GM23338 (cell line): ENCODE measurements at regions not wholly inside any gene's neighbourhood (a gene's known extent, or its start where the extent isn't known, plus 50 kb on each side); places are given as distances from the start of the nearest gene placed in this dataset.

Experiments used
- ATAC-seq: fragments of 200-7000 bp; cut with Tn5 transposase; 3 replicates; pipeline ENCODE4 v1.9.1; 2020
- DNase-seq: peaks from one replicate; pipeline ENCODE4 v3.0.0-alpha.2; 2015; ENCODE audit warnings: low spot score
- H2AFZ ChIP-seq: fragments of 200-600 bp; sonication (generic); 2 replicates; pipeline ENCODE4 v1.8.0; 2016; ENCODE audit warnings: antibody characterized with exemption, mild to moderate bottlenecking, moderate library complexity
- H3F3A ChIP-seq: fragments of 200-600 bp; sonication (generic); replicated peaks from 2 replicates; pipeline ENCODE4 v1.8.0; 2017; ENCODE audit warnings: antibody characterized with exemption, mixed run types, low read depth
- H3K27ac ChIP-seq: fragments of 200-600 bp; sonication (generic); 2 replicates; pipeline ENCODE4 v1.6.1; 2016; ENCODE audit warnings: low read depth
- H3K27me3 ChIP-seq: fragments of 200-600 bp; sonication (generic); 2 replicates; pipeline ENCODE4 v1.8.0; 2016; ENCODE audit warnings: mild to moderate bottlenecking, mixed run types, moderate library complexity; ENCODE audit not compliant: insufficient read depth
- H3K36me3 ChIP-seq: fragments of 200-600 bp; sonication (generic); 2 replicates; pipeline ENCODE4 v1.8.0; 2016; ENCODE audit warnings: mild to moderate bottlenecking; ENCODE audit not compliant: insufficient read depth
- H3K4me1 ChIP-seq: fragments of 200-600 bp; sonication (generic); 2 replicates; pipeline ENCODE4 v1.8.0; 2016; ENCODE audit warnings: mild to moderate bottlenecking, moderate library complexity; ENCODE audit not compliant: insufficient read depth
- H3K4me2 ChIP-seq: fragments of 200-600 bp; sonication (generic); 2 replicates; pipeline ENCODE4 v1.7.1; 2017; ENCODE audit warnings: mixed run types
- H3K4me3 ChIP-seq: fragments of 200-600 bp; sonication (generic); 2 replicates; pipeline ENCODE4 v1.6.1; 2016; ENCODE audit warnings: mixed run types
- H3K79me2 ChIP-seq: fragments of 200-600 bp; sonication (generic); replicated peaks from 2 replicates; pipeline ENCODE4 v1.8.0; 2017; ENCODE audit warnings: mild to moderate bottlenecking; ENCODE audit not compliant: insufficient read depth
- H3K9me2 ChIP-seq: fragments of 200-600 bp; sonication (generic); 2 replicates; pipeline ENCODE4 v1.8.0; 2017; ENCODE audit not compliant: insufficient read depth
- H4K20me1 ChIP-seq: fragments of 200-600 bp; sonication (generic); replicated peaks from 2 replicates; pipeline ENCODE4 v1.8.0; 2017; ENCODE audit warnings: mild to moderate bottlenecking; ENCODE audit not compliant: insufficient read depth
- H3K27ac Mint-ChIP-seq: 2 replicates; pipeline ENCODE4 v1.8.0; 2020; ENCODE audit warnings: inconsistent platforms, mild to moderate bottlenecking, moderate library complexity, mixed read lengths
- H3K27me3 Mint-ChIP-seq: 3 replicates; pipeline ENCODE4 v1.8.0; 2022; ENCODE audit warnings: low read depth, mild to moderate bottlenecking, moderate library complexity, mixed read lengths, inconsistent platforms; ENCODE audit not compliant: insufficient read depth, poor library complexity
- H3K36me3 Mint-ChIP-seq: 3 replicates; pipeline ENCODE4 v1.8.0; 2021; ENCODE audit warnings: low read depth, mild to moderate bottlenecking, inconsistent platforms, moderate library complexity, mixed read lengths
- H3K4me1 Mint-ChIP-seq: 3 replicates; pipeline ENCODE4 v1.8.0; 2020; ENCODE audit warnings: mild to moderate bottlenecking, inconsistent platforms, mixed read lengths
- H3K4me3 Mint-ChIP-seq: 3 replicates; pipeline ENCODE4 v1.8.0; 2021; ENCODE audit warnings: moderate library complexity, mild to moderate bottlenecking, inconsistent platforms, mixed read lengths
- H3K9me3 Mint-ChIP-seq: 3 replicates; pipeline ENCODE4 v1.8.0; 2020; ENCODE audit warnings: moderate library complexity, mild to moderate bottlenecking, inconsistent platforms, mixed read lengths
- CREB1 ChIP-seq: fragments of 250-450 bp; sonication (Bioruptor Pico); IDR thresholded peaks from 2 replicates; pipeline ENCODE4 v1.5.0; 2020; ENCODE audit warnings: low read depth, mild to moderate bottlenecking, moderate library complexity
- CTCF ChIP-seq, 2 experiments: fragments of 200-600 bp in 1 of 2; sonication (generic) in 1 of 2; conservative IDR thresholded peaks; 2 replicates each; pipeline versions ENCODE4 v1.5.1 to v1.6.1; 2016 to 2017; ENCODE audit warnings: antibody characterized with exemption in 2 of 2, low read depth in 2 of 2, mild to moderate bottlenecking in 2 of 2, moderate library complexity in 1 of 2
- ETS1 ChIP-seq: IDR thresholded peaks from 2 replicates; pipeline ENCODE4 v1.6.1; 2016; ENCODE audit warnings: antibody characterized with exemption
- EZH2 ChIP-seq: fragments of 200-600 bp; sonication (generic); IDR thresholded peaks from one replicate; pipeline ENCODE4 v1.8.0; 2017; ENCODE audit warnings: antibody characterized with exemption, mild to moderate bottlenecking, low read depth; ENCODE audit not compliant: unreplicated experiment
- EZH2phosphoT487 ChIP-seq: fragments of 200-600 bp; sonication (generic); IDR thresholded peaks from one replicate; pipeline ENCODE4 v1.8.1; 2018; ENCODE audit warnings: antibody characterized with exemption; ENCODE audit not compliant: unreplicated experiment
- JUNB ChIP-seq: IDR thresholded peaks from one replicate; pipeline ENCODE4 v1.6.1; 2016; ENCODE audit warnings: antibody characterized with exemption; ENCODE audit not compliant: unreplicated experiment
- NANOG ChIP-seq: IDR thresholded peaks from 2 replicates; pipeline ENCODE4 v1.6.1; 2016; ENCODE audit warnings: antibody characterized with exemption, borderline replicate concordance
- POLR2AphosphoS5 ChIP-seq: IDR thresholded peaks from 2 replicates; pipeline ENCODE4 v1.6.1; 2016; ENCODE audit warnings: antibody characterized with exemption, low read depth
- REST ChIP-seq: IDR thresholded peaks from one replicate; pipeline ENCODE4 v1.6.1; 2018; ENCODE audit warnings: antibody characterized with exemption; ENCODE audit not compliant: unreplicated experiment
- STAT1 ChIP-seq: IDR thresholded peaks from one replicate; pipeline ENCODE4 v1.6.1; 2016; ENCODE audit warnings: antibody characterized with exemption; ENCODE audit not compliant: unreplicated experiment
- ZNF114 ChIP-seq: fragments of 250-450 bp; sonication (Bioruptor Pico); IDR thresholded peaks from 2 replicates; pipeline ENCODE4 v1.5.0; 2020; ENCODE audit warnings: mild to moderate bottlenecking, moderate library complexity
- ZNF331 ChIP-seq: fragments of 250-450 bp; sonication (Bioruptor Pico); IDR thresholded peaks from 2 replicates; pipeline ENCODE4 v1.5.0; 2020; ENCODE audit warnings: low read depth, mild to moderate bottlenecking, moderate library complexity
- ZNF462 ChIP-seq: fragments of 250-450 bp; sonication (Bioruptor Pico); IDR thresholded peaks from 2 replicates; pipeline ENCODE4 v1.5.0; 2020; ENCODE audit warnings: mild to moderate bottlenecking, moderate library complexity

- no peak overlapping the region for H3K27ac Mint-ChIP-seq
- H3K36me3 Mint-ChIP-seq, result no peaks in the 10 kb centered on the region
- Histone ChIP-seq H3K4me1 (no peaks in the 10 kb centered on the region), H3F3A (no peaks in the 10 kb centered on the region), H3K4me3 (no peak overlapping the region), H2AFZ (no peak overlapping the region), H3K27ac (no peak overlapping the region), H3K27me3 (no peaks in the 10 kb centered on the region), H3K36me3 (no peaks in the 10 kb centered on the region), H3K79me2 (no peaks in the 10 kb centered on the region), H3K9me2 (no peaks in the 10 kb centered on the region), H4K20me1 (no peaks in the 10 kb centered on the region), H3K4me2 (no peak overlapping the region)
- no peak overlapping the region for H3K4me3 Mint-ChIP-seq
- no peak for ATAC-seq
- H3K9me3 Mint-ChIP-seq, result 0 out of 3 replicates have a peak, but pooled peaks cover 6% of the 10 kb centered on the region
- peaks cover 7% of the 10 kb centered on the region; the same call in 2 of the 3 replicates for H3K4me1 Mint-ChIP-seq
- no peak for TF ChIP-seq EZH2phosphoT487
- TF ChIP-seq REST, result no peak
- TF ChIP-seq EZH2, result no peak
- TF ChIP-seq ZNF114 (CRISPR knock-in tag), result no peak
- TF ChIP-seq STAT1, result no peak
- no peak for TF ChIP-seq NANOG
- no peak for TF ChIP-seq JUNB
- TF ChIP-seq ETS1, result no peak
- no peak for TF ChIP-seq CTCF (conservative IDR thresholded peaks at IDR 0.05; ENCODE audit: low read depth in 2 of 2)
- TF ChIP-seq ZNF462, result no peak
- no peak for TF ChIP-seq CREB1 (CRISPR knock-in tag)
- TF ChIP-seq ZNF331, result no peak
- TF ChIP-seq POLR2AphosphoS5, result no peak
- no peak for DNase-seq
- peaks cover 12% of the 10 kb centered on the region for H3K27me3 Mint-ChIP-seq
These were observed 140.0 kb downstream of the IRF8 start for GRCh38 chr16:86038926-86039310.
